Gastroesophageal sphincter (tissue), 4 donors: ENCODE measurements at regions not wholly inside any gene's neighbourhood (a gene's known extent, or its start where the extent isn't known, plus 50 kb on each side); places are given as distances from the start of the nearest gene placed in this dataset.

Source experiments
- ATAC-seq: fragments of 150-250 bp; one replicate; pipeline ENCODE4 v1.9.1; 2016; ENCODE audit warnings: mild to moderate bottlenecking, moderate library complexity
- H3K27ac ChIP-seq, 4 donors: fragments of 200-600 bp; sonication (generic) in 3 of 4; 1 replicate in 3 of 4; 2 replicates in 1 of 4; pipeline ENCODE4 v1.5.1; 2016 to 2019
- H3K27me3 ChIP-seq: fragments of 200-600 bp; sonication (generic); one replicate; pipeline ENCODE4 v1.5.1; 2019
- H3K36me3 ChIP-seq, 2 donors: fragments of 200-600 bp; sonication (generic); one replicate each; pipeline ENCODE4 v1.5.1; 2019; ENCODE audit warnings: control low read depth in 1 of 2
- H3K4me1 ChIP-seq, 3 donors: fragments of 200-600 bp; sonication (generic); 1 replicate in 2 of 3; 2 replicates in 1 of 3; pipeline ENCODE4 v1.5.1; 2016 to 2019; ENCODE audit warnings: control low read depth in 2 of 3
- H3K4me3 ChIP-seq, 2 donors: fragments of 200-600 bp; sonication (generic); one replicate each; pipeline ENCODE4 v1.5.1; 2019; ENCODE audit warnings: mild to moderate bottlenecking in 1 of 2, moderate library complexity in 1 of 2
- H3K9me3 ChIP-seq, 3 donors: fragments of 200-600 bp; sonication (generic); one replicate each; pipeline ENCODE4 v1.5.1; 2017 to 2019; ENCODE audit warnings: control low read depth in 2 of 3
- EP300 ChIP-seq: sonication (generic); formaldehyde crosslinking; IDR thresholded peaks from one replicate; pipeline ENCODE4 v1.6.1; 2017; ENCODE audit warnings: antibody characterized with exemption, mild to moderate bottlenecking
- POLR2A ChIP-seq, 2 donors: fragments of 450-650 bp; IDR thresholded peaks; one replicate each; pipeline ENCODE4 v1.6.1; 2017; ENCODE audit warnings: antibody characterized with exemption in 2 of 2, mild to moderate bottlenecking in 2 of 2, moderate library complexity in 1 of 2
- POLR2AphosphoS5 ChIP-seq: sonication (generic); formaldehyde crosslinking; IDR thresholded peaks from one replicate; pipeline ENCODE4 v1.6.1; 2017; ENCODE audit warnings: antibody characterized with exemption
- WGBS, 2 donors: methylation state at CpG; one replicate each; pipeline ENCODE4 v1.1.5; 2018; ENCODE audit warnings: low coverage in 1 of 2; 5-methylcytosine and 5-hydroxymethylcytosine counted together
- TF ChIP-seq, protein P1 (sequence below), 4 experiments: fragments of 200-600 bp in 2 of 4; fragments of 450-650 bp in 2 of 4; sonication (generic) in 1 of 4; IDR thresholded peaks; one replicate each; pipeline ENCODE4 v1.5.1; 2017 to 2019; ENCODE audit warnings: antibody characterized with exemption in 4 of 4, mild to moderate bottlenecking in 2 of 4, moderate library complexity in 2 of 4

DNA sequence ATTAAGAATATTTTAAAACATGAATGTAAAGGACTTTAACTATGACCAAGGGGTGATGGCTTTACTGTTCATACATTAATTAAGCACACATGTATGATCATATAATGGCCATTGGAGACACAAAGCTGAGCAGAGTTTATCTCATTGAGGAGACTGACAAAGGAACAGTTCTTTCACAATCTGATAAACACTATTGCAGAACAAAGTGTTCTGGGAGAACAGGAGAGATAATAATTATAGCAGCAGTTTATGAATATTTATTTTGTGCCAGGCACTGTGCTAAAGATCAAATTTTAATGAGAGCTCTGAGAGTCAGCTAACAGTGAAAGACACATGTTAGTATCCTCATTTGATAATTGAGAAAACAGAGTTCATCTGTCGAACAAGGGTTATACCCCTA, 242.4 kb upstream of the NR3C2 start:
- Histone ChIP-seq H3K4me1 (no peaks in the 10 kb centered on the region), H3K27me3 (no peaks in the 10 kb centered on the region), H3K4me3 (no peak overlapping the region), H3K27ac (no peak overlapping the region), H3K36me3 (no peaks in the 10 kb centered on the region), H3K9me3 (no peaks in the 10 kb centered on the region)
- no peak for TF ChIP-seq POLR2AphosphoS5
- no peak for TF ChIP-seq EP300
- TF ChIP-seq, protein P1, sequence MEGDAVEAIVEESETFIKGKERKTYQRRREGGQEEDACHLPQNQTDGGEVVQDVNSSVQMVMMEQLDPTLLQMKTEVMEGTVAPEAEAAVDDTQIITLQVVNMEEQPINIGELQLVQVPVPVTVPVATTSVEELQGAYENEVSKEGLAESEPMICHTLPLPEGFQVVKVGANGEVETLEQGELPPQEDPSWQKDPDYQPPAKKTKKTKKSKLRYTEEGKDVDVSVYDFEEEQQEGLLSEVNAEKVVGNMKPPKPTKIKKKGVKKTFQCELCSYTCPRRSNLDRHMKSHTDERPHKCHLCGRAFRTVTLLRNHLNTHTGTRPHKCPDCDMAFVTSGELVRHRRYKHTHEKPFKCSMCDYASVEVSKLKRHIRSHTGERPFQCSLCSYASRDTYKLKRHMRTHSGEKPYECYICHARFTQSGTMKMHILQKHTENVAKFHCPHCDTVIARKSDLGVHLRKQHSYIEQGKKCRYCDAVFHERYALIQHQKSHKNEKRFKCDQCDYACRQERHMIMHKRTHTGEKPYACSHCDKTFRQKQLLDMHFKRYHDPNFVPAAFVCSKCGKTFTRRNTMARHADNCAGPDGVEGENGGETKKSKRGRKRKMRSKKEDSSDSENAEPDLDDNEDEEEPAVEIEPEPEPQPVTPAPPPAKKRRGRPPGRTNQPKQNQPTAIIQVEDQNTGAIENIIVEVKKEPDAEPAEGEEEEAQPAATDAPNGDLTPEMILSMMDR (IDR thresholded peaks at IDR 0.05) = no peak
- no peak for TF ChIP-seq POLR2A (IDR thresholded peaks at IDR 0.05)
- WGBS, 2 donors = 100% methylated on average over 1 of the region's 1 CpG; no CpG with 5 or more reads in 1 of the 2 donors
- ATAC-seq = no peak

DNA sequence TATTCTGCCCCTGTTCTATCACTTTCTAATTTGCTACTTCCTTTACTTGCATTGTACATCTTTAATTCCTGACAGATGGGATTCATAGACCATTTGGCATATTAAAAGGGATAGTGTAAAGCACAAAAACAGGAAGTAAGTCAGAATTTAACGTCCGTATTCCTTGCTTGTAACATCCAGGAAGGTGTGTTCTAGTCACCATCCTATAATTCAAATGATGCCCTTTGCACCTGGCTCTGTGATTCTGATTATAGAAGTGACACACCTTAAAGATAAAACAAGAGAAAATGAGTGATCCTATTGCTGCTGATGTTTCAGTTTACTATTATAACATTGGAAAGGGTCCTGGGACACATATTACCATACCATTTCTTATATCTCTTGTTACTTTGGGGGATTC, 238.7 kb upstream of the NR3C2 start:
- TF ChIP-seq, protein P1 (IDR thresholded peaks at IDR 0.05) = no peak
- no peak for TF ChIP-seq POLR2A (IDR thresholded peaks at IDR 0.05)
- TF ChIP-seq EP300 = no peak
- TF ChIP-seq POLR2AphosphoS5 = no peak
- ATAC-seq = no peak

DNA sequence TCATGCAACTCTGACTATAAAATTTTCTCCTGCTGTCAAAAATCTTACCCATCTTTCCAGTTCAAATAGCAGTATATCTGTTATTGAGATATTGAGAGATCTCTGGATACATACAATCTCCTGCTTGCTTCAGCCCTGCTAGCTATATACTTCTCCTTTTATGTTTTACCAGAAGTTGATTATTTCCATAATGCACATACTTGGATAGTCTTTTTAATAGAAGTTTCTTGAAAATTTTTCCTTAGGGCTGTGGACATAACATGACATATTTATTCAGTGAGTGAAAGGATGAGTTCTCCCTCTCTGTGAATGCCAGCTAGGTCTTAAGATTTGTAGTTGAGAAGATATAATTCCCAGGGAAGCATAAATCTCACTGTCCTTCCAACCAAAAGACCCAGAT, 234.1 kb upstream of the NR3C2 start:
- Histone ChIP-seq H3K4me3 (no peak overlapping the region), H3K4me1 (no peaks in the 10 kb centered on the region), H3K36me3 (no peaks in the 10 kb centered on the region), H3K9me3 (no peaks in the 10 kb centered on the region), H3K27ac (no peak overlapping the region), H3K27me3 (no peaks in the 10 kb centered on the region)
- TF ChIP-seq POLR2AphosphoS5 (no peak), EP300 (no peak), POLR2A (IDR thresholded peaks at IDR 0.05) (no peak)
- TF ChIP-seq, protein P1 (IDR thresholded peaks at IDR 0.05) = no peak
- ATAC-seq = no peak

More for the DNA sequence above, 238.7 kb upstream of the NR3C2 start:
- H3K9me3 ChIP-seq = no peaks in the 10 kb centered on the region
- 65 to 66% methylated on average over 2 of the region's 2 CpGs for WGBS, 2 donors
- no peak overlapping the region for H3K27ac ChIP-seq
- no peak overlapping the region for H3K4me3 ChIP-seq
- H3K36me3 ChIP-seq = no peaks in the 10 kb centered on the region
- H3K4me1 ChIP-seq = no peaks in the 10 kb centered on the region
- no peaks in the 10 kb centered on the region for H3K27me3 ChIP-seq

DNA sequence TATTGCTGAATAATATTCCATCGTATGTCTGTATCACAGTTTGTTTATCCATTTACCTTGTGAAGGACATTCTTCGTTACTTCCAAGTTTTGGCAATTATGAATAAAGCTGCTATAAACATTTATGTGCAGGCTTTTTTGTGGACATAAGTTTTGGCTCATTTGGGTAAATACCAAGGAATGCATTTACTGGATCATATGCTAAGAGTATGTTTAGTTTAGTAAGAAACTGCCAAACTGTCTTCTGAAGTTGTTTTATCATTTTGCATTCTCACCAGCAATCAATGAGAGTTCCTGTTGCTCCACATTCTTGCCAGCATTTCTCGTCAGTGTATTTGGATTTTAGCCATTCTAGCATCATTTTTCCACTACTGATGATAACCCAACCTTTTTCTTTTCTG, 232.7 kb upstream of the NR3C2 start:
- Histone ChIP-seq H3K27me3 (no peaks in the 10 kb centered on the region), H3K36me3 (no peaks in the 10 kb centered on the region), H3K4me1 (no peaks in the 10 kb centered on the region), H3K4me3 (no peak overlapping the region), H3K27ac (no peak overlapping the region), H3K9me3 (no peaks in the 10 kb centered on the region)
- 66 to 86% methylated on average over 3 of the region's 3 CpGs for WGBS, 2 donors
- no peak for TF ChIP-seq EP300
- TF ChIP-seq POLR2AphosphoS5 = no peak
- no peak for TF ChIP-seq POLR2A (IDR thresholded peaks at IDR 0.05)
- TF ChIP-seq, protein P1 (IDR thresholded peaks at IDR 0.05) = no peak
- ATAC-seq = no peak

DNA sequence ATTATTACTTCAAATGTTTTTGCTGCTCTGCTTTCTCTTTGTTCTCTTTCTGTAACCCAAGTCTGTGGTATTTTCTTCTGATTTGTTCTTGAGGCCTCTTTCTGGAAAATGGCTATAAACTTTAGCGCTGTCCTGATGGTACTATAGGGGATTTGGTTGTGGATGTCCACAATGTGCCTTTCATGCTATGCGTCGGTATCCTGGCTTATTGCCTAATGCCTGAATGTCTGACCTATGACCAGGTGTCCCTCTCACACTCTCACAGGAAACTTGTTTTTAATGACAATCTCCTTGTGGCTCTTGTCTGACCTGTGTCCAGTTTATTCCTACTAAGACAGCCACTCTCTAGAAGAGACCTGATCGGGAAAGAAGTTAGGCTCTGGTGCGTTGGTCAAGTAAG, 222.4 kb upstream of the NR3C2 start:
- H3K27me3 ChIP-seq = no peaks in the 10 kb centered on the region
- WGBS, 2 donors = 92 to 93% methylated on average over 2 to 3 of the region's 5 CpGs
- H3K27ac ChIP-seq = no peak overlapping the region
- no peak overlapping the region for H3K4me3 ChIP-seq
- H3K9me3 ChIP-seq = no peaks in the 10 kb centered on the region
- H3K4me1 ChIP-seq = no peaks in the 10 kb centered on the region
- TF ChIP-seq, protein P1 (IDR thresholded peaks at IDR 0.05) = no peak
- TF ChIP-seq EP300 (no peak), POLR2AphosphoS5 (no peak), POLR2A (IDR thresholded peaks at IDR 0.05) (no peak)
- no peak for ATAC-seq
- H3K36me3 ChIP-seq = no peaks in the 10 kb centered on the region
